ENCODE measurements at regions not wholly inside any gene's neighbourhood (a gene's known extent, or its start where the extent isn't known, plus 50 kb on each side); places are given as distances from the start of the nearest gene placed in this dataset.

DNA sequence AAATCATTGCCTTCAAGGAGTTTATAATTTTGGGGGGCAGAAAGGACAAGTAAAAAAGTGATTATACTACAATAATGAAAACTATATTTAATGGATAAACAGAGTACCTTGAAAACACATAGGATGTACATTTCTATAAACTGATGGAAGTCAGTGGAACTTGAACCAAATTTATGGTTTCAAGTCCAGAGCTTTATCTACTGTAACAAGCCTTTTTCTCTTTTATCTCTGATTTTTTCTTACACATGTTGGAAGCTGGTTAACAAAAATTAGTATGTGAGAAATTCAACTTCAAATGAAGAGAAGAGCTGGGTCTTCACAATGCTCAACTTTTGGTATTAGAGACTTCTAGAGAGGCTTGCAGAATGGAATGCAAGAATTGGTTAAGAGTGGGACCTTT is 393.6 kb downstream of the LMO7 start:
- ATAC-seq, result no peak

DNA sequence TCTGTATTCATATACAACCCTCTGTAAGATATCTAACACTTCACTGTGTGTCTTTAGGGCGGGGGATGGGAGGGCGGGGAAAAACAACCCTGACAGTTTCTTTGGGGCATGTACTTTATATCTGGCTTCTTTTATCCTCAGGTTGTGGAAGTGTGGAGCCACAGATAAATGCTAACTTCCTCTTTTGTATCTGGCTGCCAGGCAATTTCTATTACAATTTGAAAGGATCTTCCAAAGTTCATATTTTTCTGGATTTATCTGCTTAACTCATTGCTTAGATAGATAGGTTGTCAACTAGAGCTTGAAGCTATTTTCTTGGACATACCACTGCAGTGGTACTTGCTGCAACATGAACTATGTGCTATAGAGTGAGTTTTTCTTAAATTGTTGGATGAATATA is 393.0 kb downstream of the LMO7 start:
- intact Hi-C loops (cut with DNase I), result loop anchor here in 1 of 2 donors (10.0 kb wide), 2 partner anchors 96 to 446 kb away; no protein-coding TSS in a partner anchor
- DNase-seq, result no peak

More for the DNA sequence above, 393.6 kb downstream of the LMO7 start:
- no peak for DNase-seq
- intact Hi-C loops (cut with DNase I), result loop anchor here in 1 of 2 donors (10.0 kb wide), 2 partner anchors 95 to 445 kb away; no protein-coding TSS in a partner anchor

DNA sequence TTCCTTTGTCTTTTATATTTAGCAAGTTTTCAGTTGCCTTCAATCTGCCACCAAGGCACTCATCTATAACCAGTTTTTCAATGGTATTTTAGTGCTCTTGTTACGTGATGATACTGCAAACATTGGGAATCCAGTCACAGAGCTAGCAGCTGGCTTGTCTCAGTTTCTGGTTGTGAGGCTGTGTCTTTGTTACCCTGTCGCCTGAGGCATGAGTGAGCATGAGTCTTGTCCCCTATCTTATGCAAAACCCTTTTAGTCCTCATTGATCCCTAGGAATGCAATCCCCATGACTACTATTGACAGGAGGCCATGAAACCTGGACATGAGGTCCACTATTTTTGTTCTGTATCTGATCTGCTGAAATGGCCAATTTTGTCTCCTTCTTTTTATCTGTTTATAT is 391.0 kb downstream of the LMO7 start:
- no peak for ATAC-seq
- no peak for DNase-seq
- intact Hi-C loops (cut with DNase I), result loop anchor here in 1 of 2 donors (10.0 kb wide), 2 partner anchors 98 to 448 kb away; no protein-coding TSS in a partner anchor

More for the DNA sequence above, 393.0 kb downstream of the LMO7 start:
- ATAC-seq, result no peak

DNA sequence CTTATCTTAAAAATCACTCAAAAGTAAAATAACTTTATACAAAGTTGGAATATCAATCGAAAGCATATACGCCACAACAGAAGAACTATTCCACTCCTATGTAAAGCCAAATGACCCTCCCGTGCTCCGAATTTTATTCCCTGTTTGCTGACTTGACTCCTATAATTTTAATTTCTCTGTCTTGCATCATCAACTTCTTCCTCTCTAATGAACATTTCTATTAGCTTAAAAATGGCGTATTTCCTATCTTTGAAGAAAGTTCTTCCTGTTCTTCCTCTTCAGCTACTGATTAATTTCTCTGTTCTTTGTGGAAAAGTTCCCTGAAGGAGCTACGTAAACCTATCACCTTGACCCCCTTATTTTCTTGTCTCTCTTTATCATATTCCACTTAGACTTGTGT is 389.3 kb downstream of the LMO7 start:
- no peak for DNase-seq
- intact Hi-C loops (cut with DNase I), result loop anchor here in 1 of 2 donors (10.0 kb wide), 2 partner anchors 99 to 449 kb away; no protein-coding TSS in a partner anchor
- ATAC-seq, result no peak

DNA sequence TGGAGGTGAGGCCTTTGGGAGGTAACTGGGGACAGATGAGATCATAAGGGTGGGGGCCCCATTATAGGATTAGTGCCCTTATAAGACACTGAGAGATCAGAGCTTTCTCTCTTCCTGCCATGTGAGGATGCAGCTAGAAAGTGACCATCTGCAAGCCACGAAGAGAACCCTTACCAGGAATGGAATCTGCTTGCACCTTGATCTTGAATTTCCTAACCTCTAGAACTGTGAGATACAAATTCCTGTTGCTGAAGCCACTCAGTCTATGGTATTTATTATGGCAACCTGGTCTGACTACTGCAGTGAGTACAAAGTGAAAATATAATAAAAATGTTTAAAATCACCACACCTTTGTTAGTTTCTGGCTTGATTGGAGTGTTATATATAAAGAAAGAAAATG is 388.0 kb downstream of the LMO7 start:
- no peak for ATAC-seq
- intact Hi-C loops (cut with DNase I), result loop anchor here in 1 of 2 donors (10.0 kb wide), 2 partner anchors 101 to 451 kb away; no protein-coding TSS in a partner anchor
- no peak for DNase-seq

DNA sequence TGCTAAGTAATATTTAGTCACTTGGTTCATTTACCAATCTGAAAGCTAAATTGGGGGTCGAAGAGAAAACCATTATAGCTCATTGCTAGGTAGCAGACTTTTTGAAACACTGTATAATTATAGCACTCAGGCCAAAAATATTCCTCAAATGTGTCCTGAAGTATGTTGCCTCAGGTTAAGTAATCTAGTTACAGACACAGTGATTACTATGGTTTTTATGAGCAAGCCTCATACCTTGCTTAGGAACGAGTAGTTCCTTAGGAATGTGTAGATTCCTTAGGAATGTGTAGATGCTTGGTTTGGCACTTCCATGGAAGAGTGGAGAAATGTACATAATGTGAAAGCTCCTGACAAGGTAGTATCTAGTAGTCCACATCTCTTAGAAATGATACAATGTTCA is 387.5 kb downstream of the LMO7 start:
- ATAC-seq (no peak), DNase-seq (no peak)
- intact Hi-C loops (cut with DNase I), result loop anchor here in 1 of 2 donors (10.0 kb wide), 2 partner anchors 101 to 451 kb away; no protein-coding TSS in a partner anchor

DNA sequence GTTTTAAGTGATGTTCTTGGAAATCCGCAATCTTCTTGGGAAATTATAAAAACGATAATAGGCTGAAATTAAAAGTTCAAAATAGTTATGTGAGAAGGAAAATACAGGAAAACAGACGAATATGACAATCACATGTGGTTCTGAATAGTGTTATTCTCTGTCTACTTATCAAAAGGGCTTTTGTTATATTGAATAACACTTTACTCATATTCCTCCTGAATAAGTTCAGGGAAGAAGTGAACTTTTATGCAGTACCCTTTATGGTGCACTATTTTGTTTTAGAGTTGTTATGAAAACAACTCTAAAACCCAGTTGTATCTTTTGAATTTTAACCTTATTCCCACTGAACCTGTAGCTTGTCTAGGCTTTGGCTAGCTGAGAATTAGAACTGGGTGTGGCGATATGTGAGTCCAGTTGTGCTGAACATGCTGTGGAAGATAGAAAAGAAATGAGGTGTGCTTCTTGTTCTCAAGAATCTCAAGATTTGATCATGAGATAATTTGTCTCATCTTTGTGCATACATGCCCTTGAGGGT is 384.4 kb downstream of the LMO7 start:
- no peak for DNase-seq
- intact Hi-C loops (cut with DNase I), result loop anchor here in 1 of 2 donors (10.0 kb wide), 2 partner anchors 104 to 454 kb away; no protein-coding TSS in a partner anchor
- no peak for ATAC-seq

DNA sequence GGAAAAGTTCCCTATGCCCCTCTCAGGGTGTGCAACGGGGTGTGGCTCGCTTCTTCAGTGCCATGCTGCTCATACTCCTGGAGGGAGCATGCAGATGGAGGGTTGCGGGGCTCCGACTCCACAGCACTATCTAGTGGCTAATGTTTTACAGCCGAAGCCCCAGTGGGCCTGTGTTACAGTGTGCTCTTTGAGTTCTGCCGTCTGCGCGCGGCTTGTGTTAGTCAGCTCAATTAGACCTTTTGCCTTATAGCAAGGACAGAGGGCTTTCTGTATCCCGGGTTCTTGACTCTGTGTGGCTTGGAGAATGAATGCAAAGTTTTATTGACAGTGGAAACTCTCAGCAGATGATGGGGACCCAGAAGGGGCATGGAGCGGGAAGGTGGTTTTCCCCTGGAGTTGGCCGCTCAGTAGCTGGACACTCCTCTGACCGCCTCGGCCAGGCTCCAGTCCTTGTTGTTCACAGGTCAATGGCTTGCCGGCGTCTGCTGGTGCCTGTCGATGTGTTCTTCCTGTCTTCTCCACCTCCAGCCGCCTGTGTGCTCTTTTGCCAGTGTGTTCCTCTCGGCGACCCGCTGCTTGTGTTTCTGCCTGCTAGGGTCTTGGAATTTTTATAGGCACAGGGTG is 383.4 kb downstream of the LMO7 start:
- intact Hi-C loops (cut with DNase I), result loop anchor here in 1 of 2 donors (10.0 kb wide), 2 partner anchors 105 to 455 kb away; no protein-coding TSS in a partner anchor

DNA sequence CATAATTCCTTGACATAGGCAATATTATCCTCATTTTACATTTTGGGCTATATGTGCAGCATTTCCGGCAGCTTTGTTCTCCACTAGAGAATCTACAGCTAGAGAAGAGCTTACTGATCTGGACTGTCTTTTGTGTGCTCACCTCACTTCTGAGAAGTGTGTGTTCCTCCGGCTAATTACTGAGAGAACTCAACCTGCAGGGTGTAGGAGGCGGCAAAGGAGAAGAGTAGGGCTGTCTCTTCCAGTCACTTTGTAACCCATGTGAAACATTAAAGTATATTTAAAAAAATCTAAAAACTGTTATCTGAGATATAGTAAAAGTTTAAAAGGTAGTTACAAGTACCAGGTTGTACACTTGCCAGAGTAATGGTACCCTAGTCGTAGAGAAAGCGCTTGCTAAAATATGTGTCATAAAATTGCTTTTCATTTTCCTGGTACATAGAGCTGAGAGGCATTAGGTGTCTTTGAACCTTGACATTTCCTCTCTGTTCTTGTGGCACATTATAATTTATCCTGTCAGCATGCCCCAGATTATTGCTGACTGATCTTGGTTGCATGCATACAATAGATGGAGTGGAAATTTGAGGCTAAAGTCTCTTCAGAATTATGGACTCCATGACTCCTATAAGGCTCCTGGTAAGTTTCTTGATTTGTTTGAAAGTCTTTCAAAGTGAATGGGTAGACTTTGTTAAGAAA is 381.9 kb downstream of the LMO7 start:
- DNase-seq (no peak), ATAC-seq (no peak)
- intact Hi-C loops (cut with DNase I), result no loop called here

More for the DNA sequence above, 383.4 kb downstream of the LMO7 start:
- DNase-seq (peak; percentile 22), ATAC-seq (peak in 1 of 2 donors; percentile 44)

DNA sequence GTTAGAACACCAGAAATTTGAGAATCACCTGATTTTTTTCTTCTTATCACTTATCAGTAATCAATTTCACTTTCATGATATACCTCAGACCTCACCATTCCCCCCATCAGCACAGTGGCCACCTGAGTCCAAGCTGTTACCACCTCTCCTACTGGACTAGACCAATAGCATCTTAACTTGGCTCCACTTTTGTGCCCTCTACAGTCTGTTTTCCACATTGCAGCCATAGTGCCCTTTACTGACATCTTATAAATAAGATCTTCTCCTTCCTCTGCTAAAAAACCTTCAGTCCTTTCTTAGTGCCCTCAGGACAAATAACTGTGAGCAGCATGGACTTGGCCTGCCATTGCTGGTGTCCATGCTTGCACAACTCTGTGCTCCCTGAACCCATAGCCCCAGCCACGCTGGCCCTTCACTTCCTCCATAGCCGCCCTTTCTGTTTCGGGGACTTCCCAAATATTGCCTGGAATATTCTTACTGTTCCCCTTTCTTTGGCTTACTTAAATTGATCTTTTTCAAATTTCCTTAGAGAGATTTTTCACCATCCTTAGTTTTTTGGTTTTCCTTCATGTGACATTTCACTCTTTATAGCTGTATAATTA is 380.8 kb downstream of the LMO7 start:
- intact Hi-C loops (cut with DNase I), result no loop called here
- no peak for ATAC-seq
- DNase-seq, result no peak

DNA sequence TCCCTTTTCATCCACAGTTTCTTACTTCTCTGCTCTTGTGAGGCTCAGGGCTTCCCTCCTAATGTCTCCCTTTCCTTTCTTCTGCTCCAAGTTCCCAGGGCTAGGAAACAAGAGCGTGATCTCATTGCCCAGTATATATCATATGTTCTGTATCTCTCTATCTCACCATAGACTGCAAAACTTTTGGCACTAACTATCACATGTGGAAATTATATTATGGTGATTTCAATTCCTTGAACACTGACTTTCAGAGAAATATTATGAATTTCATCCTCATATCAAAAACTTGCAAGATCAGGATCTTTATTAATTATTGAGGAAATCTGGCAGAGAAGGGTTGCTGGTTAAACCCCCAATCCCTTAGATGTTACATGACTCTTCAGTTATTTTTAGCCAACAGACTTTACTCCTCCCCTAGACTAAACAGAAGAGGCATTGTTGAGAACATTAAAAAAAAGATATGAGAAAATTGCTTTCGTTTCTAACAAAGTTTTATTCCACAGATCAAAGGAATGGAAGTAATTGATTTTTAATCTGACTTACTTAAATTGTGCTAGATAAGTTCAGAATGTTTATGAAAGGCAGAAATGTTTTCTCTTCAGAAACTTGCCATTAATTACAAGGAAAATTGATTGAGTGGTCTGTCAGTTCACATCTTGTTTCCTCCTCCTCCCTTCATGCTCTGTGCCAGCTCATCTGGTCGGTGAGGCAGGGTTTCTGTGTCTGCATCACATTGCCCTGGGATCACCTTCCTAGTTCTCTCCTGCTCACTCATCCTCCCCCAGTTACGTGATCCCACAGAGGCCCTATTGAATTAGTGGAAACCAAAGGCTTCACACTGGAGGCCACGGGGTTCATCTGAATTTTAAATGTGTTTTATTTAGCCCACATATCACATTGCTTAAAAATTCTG is 378.5 kb downstream of the LMO7 start:
- peak; percentile 61 to 93 for ATAC-seq
- intact Hi-C loops (cut with DNase I), result loop anchor here in 1 of 2 donors (5.0 kb wide), 1 partner anchor 107 kb away; no protein-coding TSS in a partner anchor
- DNase-seq, result no peak

DNA sequence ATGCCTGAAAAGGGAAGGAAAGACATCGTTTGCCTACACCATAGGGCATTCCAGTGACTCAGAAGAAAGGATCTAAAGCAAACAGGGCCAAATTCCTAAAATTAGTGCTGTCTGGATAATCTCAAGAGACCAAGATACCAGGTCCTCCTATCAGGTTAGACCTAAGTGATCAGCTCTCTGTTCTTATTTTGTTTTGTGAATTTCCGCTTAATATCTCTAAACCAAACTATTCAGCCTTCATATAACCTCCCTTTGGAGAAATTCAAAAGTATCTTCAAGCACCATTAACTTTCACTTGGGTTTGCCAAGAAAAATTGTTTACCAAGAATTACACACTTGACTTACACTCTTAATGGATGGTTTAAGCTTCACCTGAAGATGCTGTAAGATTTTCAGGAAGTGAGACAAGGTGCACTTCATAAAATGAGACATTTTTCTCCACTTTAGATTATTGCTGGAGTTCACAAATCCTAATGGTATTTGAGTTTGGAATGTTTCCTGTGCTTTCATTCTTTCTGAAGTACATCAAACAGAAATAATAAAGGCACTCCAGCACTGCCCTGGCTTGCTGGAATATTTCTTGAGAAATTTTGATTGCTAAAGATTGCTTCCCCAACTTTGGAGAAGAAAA is 376.1 kb downstream of the LMO7 start:
- DNase-seq (no peak), ATAC-seq (peak in 1 of 2 donors; percentile 77)
- intact Hi-C loops (cut with DNase I), result loop anchor here in 1 of 2 donors (5.0 kb wide), 1 partner anchor 105 kb away; no protein-coding TSS in a partner anchor

DNA sequence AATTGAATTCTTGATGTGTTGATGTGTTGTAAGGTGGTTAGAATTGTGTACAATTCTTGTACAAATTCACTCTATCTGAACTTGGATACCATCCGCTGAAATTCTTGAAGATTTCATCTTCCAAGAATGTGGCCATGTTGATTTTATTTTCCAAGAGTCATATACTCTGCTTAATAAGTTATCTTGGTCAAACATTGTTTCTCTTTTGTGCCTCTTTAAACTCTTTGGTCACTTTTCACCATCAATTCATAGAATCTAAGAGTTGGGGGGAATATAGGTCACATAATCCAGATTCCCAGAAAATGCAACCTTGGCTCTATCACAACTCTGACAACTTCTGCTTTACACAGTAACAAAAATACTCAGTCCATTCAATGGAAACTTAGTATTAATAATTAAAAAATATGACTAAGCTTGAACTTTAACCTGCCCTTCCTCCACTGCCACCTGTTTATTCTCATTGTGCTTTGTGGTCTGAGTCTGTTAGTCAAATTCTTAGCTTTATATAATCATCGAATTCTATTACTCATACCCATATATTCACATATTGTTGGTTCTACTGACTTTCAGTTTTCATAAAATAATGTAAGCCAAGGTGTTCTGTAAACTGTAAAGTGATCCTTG is 373.2 kb downstream of the LMO7 start:
- ATAC-seq, result no peak
- DNase-seq, result no peak
- intact Hi-C loops (cut with DNase I), result no loop called here

DNA sequence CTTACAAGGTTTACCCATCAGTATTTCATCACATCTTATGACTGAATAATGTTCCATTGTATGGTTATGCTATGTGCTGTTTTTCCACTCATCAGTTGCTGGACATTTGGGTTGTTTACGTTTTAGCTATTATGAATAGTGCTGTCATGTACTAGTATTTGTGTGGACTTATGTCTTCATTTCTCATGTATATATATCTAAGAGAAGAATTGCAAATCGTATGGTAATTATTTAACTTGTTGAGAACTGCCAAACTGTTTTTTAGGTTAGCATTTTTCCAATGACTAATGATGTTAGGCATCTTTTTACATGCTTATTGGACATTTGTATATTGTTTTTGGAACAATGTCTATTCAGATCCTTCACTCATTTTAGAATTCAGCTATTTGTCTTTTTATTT is 368.3 kb downstream of the LMO7 start:
- intact Hi-C loops (cut with DNase I), result no loop called here
- DNase-seq, result no peak
- no peak for ATAC-seq

DNA sequence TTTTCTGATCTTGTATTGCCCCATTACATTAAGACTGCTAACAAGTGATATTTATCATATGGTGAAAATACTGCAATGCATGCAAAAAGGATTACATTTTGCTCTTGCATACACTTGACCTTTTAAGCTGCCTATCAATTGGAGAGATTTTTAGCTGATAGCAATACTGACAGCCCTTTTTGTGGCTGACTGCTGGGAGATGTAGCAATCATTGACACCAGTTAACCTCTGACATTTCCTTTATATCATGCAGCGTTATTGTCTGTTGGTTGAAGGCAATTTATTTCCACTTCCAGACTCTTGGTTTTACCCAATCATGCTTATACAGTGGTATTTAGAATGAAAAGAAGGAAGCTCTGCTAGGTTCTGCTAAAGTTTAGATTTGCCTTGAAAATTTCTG is 364.0 kb downstream of the LMO7 start:
- no peak for DNase-seq
- intact Hi-C loops (cut with DNase I), result no loop called here
- ATAC-seq, result no peak

DNA sequence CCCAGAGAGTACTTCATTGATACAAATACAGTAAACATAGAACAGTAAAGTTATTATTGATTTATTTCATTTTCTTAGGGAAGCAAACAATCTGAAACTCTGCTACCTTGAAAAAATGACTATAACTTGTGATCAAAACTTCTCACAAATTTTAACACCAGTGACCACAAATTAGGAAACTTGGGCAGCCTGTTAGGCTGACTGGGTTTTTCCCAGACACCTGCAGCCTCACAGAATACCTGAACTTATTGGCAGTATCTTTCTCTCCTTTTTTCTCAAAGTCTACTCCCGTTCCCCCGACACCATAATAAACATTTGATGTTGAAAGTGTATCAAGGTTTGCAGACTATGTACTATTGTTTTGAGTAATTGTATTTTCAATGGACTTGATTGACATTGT is 360.5 kb downstream of the LMO7 start:
- ATAC-seq, result no peak
- intact Hi-C loops (cut with DNase I), result no loop called here
- no peak for DNase-seq

DNA sequence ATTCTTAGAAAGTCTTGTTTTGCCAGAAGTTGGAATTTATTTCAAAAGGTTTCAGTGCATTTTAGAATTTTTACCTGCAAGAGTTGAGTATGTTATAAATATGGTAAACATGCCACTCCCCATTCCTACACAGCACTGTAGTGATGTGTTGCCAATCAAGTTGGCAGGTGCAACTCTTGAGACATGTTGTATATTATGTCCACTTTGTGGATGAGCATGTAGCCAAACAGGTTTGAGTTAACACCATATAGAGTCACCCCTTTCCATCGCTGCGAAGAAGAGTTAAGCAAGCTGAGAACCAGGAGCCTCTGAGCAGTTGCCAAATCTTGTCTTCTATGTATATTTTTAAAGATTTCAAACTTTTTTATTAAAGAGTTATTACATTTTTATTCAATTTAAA is 359.8 kb downstream of the LMO7 start:
- intact Hi-C loops (cut with DNase I), result no loop called here
- no peak for ATAC-seq
- no peak for DNase-seq

DNA sequence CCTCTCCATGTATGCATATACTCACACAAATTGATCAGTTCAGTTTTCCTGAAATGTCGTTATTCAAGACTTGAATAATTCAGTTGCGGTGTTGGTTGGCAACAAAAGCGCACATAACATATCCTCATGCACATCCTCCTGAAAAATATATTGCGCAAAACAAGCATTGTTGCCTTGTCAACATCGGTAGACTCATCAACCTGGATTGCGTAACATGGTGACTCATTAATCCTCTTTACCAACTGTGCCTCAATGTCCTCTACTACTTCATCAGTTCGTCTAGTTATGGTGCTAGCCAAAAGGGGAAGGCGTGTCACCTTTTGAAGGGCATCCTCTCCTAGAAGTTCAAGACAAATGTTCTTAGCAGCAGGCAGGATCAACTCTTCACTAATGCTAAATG is 357.7 kb downstream of the LMO7 start:
- no peak for ATAC-seq
- intact Hi-C loops (cut with DNase I), result no loop called here
- no peak for DNase-seq

Measured in left cardiac atrium (tissue), 4 donors.